HG03135 (cell line): ENCODE measurements at regions not wholly inside any gene's neighbourhood (a gene's known extent, or its start where the extent isn't known, plus 50 kb on each side); places are given as distances from the start of the nearest gene placed in this dataset.
"Not testable (repeated sequence)": the region's sequence is repeated elsewhere in the genome, so short reads cannot be mapped to it uniquely, and the experiment has no call there.

Experiments used
- ATAC-seq: cut with Tn5 transposase; IDR thresholded peaks from one replicate; pipeline ENCODE4 v1.9.1; 2021; ENCODE audit warnings: mild to moderate bottlenecking, moderate library complexity; ENCODE audit not compliant: unreplicated experiment

DNA sequence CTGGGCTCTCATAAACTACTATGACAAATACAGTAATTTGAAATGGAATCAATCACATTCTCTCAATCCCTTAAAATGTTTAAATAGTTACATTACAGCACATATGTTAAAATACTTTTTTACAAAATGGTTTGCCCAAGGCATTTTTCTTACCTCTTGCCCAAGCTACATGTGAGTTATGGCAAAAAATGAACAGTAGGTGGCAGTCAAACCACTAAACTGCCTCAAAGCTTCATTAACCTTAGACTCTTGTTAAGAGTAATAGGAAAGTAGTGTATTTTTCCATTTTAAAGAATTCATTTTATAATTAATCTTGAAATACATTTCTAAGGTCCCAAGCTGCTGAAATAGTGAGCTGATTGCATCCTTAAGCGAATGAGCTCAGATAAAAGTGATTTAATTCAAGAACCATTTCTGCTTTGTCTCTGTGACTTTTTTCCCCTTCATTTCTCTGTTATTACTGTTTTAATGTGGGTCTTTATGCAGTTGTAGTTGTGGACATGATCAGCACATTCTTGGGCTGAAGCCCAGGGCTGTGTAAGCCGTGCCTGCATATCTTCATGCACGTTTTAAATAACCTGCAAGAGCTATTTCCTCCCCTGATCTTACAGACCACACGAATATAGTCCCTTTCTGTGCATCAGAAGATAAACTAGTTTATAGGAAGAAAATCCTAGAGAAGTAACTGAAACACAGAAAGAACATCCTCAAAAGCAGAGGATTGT lies 311.8 kb downstream of the LNPK start:
- ATAC-seq, result no peak

DNA sequence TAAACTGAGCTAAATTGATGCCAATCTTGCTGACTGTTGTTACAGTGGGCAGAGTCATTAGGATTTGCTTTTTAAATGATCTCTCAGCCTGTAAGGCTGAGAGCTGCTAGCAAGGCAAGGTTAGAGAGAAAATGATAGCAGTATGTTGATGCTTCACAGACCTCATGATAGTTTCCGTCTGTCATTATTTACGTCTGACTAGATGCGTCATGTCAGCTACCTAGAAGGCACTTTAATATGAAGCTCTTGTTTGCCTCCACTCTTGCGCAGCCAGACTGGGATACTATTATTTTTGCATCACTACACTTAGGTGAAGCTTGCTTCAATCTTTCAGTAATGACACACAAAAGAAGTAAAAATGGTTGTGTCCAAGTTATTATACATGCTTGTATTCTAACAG lies 313.8 kb downstream of the LNPK start:
- no peak for ATAC-seq

DNA sequence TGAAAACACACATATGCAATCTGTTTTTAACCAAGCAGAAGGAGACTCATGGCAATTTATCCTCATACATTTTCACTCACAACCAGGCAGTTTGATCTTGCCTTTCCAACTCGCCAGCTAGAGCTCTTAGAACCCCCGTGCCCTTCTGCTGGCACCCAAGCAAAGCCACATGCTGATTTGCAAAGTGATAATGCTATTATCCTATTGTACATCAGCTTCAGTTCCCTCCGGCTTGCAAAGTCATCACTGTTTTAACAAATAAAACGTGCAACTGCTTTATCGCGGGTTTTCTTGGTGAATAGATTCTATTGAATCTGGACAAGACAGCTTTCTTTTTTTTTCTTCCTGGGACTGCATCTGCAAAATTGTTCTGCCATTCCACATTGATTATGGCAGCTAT lies 314.6 kb downstream of the LNPK start:
- no peak for ATAC-seq

DNA sequence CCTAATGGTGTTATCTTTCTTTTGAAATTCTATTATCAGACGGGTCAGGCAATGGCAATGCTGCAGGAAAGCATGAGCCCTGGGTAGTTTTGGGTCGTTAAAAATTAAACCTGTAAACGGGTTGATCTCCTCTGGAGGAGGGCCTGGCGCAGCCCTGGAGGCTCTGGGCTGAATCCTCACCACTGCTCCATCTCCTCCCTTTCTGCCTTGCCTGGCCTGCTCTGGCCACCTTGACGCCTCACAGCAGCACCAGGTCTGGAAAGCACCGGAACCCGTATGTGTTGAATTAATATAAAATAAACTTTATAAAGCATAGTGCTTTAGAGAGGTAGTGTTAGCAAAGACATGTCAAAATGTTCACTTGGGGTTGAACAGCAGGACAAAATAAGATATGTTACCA lies 316.1 kb downstream of the LNPK start:
- ATAC-seq, result no peak

DNA sequence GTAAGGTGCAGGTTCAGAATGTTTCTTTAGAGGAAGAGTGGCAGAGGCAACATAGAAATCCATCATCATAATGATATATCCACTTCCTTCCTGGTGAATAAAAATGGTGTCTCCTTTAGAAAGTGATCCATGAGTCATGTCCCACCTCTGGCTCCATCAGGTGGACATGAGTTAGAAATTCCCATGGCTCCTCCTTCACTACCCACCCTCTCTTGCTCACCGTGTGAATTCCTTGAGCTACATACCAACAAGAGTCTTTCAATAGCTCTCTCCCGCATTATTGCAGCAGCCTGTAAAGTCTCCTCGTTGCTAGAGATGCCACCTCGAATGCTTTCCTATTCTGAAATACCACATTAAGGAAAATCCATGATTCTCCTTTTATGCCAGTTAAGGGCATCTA lies 317.6 kb downstream of the LNPK start:
- ATAC-seq, result no peak

DNA sequence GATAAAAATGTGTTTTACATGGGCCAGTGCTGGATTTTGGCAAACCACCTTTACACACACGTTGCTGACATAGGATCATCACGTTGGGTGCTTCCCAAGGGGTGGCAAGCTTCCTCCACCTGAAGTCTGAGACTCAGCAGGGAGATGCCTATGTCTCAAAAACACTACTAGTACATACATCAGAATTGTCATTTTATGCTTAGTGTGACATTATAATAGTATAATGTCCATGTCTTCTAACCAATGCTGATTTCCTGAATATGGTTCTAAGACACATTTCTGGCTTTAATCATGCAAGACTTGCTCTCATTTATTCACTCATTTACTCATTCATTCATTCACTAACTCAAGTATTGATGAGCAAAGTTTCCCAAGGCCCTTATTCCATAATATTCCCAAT lies 322.3 kb downstream of the LNPK start:
- ATAC-seq, result no peak

DNA sequence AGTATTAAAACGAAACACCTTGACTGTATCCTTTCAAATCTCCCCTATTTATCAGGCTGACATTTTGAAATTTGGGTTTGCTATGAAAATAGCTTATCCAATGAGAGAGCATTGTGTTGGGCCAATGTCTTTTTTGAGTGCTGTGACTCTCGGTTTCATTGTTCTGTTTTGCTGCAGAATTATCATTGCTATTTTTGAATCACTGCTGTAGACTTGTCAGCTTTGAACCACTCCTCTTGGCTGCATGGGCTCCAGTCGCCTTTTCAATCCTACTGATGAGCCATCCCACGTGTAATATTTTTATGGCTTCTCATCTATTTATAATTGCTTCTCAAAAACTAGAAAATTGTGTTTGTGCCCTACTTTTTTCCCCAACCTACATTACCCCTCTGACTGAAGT lies 322.8 kb downstream of the LNPK start:
- no peak for ATAC-seq

DNA sequence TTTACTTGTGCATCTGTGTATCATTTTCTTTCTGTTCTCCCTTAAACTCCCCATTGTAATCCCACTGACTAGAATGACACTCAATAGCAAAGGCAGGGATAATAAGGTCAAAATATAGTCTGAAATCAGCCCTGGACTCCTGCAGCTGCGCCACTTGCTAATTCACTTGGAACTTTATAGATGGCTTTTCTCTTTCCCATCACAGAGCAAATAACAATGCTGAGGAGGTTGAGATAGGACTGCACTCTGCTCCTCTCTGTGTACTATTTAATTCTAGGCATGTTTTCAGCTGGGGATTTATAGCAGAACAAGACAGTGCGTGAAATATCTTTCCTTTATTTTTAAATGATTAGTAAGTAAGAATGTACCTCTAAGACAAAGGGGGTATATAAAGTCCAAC lies 324.2 kb downstream of the LNPK start:
- no peak for ATAC-seq

DNA sequence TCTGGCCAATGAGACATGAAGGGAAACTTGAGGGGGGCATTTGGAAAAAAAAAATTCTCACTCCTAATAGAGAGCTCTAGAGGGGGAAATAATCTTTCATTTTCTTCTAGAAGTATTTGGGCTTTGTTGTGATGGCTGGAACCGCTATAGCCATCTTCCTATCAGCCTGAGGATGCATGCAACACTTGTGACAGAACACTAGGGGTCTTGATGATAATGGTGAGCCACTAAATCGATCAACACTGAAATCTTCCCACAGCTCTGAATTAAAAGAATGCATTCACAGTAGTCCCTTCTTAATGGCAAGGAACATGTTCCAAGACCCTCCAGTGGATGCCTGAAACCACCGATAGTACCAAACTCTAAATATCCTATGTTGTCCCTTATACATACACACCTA lies 325.3 kb downstream of the LNPK start:
- ATAC-seq, result no peak

DNA sequence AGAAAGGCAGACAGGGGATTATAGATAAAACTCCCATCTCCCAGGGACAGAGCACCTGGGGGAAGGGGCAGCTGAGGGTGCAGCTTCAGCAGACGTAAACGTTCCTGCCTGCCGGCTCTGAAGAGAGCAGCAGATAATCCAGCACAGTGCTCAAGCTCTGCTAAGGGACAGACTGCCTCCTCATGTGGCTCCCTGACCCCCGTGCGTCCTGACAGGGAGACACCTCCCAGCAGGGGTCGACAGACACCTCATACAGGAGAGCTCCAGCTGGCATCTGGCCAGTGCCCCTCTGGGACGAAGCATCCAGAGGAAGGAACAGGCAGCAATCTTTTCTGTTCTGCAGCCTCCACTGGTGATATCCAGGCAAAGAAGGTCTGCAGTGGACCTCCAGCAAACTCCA lies 333.3 kb downstream of the LNPK start:
- not testable (repeated sequence) for ATAC-seq

DNA sequence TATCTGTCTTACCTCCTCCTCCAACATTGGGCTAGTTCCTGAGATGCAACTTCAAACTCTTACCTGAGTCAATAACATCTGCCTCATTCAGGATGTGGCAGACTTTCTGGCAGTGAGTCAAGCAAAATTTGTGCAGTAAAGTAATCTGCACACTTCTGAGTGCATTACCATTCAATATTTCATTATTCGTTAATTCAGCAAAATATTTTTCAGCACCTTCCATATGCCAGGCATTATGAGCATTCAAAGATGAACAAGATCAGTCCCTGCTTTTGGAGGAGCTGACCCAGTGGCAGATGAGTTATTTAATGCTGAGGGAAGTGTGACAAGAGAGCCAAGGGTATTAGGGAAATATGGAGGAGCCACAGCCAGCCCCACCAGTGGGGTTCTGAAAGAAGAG lies 339.7 kb downstream of the LNPK start:
- ATAC-seq, result no peak

DNA sequence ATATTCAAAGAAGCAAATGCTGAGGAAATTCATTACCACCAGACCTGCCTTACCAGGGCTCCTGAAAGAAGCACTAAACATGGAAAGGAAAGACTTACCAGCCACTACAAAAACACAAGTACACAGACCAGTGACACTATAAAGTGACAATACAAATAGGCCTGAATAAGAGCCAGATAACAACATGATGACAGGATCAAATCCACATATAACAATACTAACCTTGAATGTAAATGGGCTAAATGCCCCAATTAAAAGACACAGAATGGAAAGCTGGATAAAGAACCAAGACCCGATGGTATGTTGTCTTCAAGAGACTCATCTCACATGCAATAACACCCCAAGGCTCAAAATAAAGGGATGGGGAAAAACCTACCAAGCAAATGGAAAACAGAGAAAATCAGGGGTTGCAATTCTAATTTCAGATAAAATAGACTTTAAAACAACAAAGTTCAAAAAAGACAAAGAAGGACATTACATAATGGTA lies 353.4 kb downstream of the LNPK start:
- no peak for ATAC-seq

DNA sequence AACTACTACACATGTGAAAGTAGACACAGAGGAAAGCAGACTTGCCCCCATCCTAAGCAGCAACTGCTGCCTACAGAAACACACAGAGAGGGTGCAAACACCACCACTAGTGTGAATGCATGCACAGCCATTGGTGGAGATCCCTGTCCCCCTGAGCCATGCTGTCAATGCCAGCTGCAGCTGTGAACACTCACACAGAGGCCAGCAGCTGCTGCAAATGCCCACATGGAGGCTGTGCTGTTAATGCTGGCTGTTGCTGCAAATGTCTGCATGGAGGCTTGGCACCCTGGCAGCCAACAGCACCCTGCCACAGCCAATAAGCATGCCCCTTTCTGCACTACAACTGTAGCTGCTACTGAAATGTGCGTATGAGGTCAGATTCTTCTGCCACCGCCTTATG lies 355.0 kb downstream of the LNPK start:
- no peak for ATAC-seq

DNA sequence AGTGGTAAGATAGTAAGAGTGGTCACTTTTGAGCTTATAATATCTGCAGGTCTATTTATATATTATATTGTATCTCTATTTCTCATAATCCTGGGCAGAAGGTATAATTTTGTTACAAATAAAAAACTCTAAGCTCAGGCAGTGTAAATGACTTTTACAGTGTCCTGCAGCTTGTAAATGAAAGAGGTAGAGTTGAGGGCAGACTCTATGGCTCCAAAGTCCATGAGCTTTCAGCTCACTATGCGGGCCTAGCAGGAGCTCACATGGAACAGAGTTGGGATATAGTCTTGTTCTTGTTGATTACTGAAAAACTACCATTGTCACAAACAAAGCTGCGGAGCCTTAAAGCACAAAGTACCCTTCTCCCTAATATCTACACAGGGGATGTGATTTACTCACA lies 361.4 kb downstream of the LNPK start:
- no peak for ATAC-seq

DNA sequence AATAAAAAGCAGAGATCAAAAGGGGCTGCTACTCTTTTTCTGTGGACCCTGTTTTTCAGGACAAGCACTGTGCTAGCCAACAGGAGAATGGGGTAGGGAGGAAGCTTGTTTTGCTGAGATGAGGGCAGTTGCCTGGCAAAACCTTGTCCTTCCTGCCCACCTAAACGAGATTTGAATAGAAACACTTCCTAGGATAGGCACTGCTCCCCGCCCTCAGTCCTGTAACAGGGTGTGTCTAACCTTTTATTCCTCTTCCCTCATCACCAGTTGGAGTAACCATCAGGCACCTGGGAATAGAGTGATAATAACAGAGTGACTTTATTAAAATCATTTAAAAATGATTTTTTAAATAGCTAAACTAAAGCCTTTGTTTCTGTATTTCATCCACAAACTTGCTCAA lies 368.8 kb downstream of the LNPK start:
- ATAC-seq, result no peak

DNA sequence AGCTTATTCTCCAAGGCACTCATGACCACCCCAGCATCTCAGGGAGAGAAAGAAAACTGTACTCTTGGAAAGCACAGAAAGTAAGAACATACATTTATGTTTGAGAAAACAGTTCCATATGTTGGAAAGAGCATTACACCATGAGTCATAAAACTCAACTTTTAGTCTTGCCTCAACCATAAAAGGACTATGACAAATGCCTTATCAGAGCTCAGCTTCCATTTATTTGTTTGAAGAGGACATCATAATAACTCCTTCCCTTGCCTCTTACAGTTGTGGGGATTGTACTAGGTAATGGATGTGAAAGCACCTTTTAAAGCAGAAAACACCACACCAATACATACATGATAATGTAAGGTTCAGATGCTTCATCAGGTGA lies 370.8 kb downstream of the LNPK start:
- ATAC-seq, result no peak

DNA sequence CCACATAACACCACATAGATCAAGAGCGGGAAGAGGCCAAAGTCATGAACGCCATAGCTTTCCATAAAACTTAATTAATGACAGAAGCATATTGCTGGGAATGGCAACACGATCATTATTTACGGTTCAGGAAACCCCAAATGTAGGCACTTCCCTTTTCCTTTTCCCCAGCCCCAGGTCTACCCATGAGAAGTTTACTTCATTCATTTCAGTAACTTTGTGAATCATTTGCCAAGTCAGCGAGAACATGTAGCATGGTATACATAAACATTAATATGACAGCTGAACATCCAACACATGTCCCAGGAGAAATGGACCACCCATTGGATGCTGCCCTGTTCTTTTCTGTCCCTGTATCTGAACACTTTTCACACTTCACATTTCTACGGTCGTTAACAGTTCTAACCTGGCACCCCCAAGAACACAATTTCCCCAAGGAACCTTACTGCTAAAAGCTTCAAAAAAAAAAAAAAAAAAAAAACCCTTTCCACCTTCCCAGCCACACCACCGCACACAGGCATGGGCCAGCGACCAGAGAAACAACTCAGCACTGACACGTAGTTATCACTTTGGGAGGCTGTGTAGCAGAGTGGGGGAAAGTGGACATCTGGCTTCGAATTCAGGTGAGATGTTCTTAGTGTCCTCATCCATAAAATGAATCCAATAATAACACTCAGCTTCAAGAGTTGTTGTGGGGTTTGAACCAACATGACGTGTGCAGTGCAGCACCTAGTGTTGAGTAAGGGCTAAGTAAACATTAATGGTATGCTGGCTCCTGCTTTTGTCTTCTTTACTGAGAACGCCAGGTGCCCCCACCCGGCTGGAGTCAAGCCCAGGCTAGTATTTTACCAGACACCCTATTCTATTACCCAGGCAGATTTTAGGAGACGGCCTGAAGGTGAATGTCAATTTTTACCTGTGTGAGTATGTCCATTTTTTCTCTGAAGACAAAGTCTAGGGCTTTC lies 371.5 kb downstream of the LNPK start:
- ATAC-seq, result no peak

DNA sequence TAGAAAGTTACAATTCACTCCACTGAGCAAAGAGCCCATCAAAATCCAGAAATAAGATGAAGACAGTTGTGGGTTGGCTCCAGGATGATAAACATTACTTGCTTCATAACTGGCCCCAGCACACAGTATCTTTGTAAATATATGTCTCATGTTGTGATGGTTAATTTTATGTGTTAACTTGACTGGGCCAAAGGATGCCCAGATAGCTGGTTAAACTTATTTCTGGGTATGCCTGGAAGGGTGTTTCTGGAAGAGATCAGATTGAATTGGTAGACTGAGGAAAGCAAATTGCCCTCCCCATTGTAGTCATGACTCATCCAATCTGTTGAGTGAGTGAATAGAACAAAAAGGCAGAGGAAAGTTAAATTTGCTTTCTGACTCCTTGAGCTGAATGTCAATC lies 373.8 kb downstream of the LNPK start:
- no peak for ATAC-seq

DNA sequence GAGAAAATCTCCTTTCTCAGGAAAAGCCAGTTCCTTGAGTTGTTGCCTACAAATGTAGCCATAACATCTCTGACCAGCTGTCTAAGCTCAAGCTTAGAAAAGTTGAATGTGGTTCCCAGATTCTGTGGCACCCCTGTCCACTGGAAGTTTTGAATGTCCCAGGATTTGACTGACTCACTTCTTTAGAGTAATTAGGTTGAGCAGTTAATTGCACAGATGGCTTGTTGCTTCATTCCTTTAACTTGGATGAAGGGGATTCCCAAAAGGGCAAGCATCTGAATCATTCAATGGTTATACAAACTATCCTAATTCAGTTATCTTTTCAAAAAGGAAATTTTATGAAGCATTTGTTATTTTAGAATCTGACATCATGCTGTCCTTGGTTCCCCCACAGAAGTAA lies 374.7 kb downstream of the LNPK start:
- ATAC-seq, result no peak

DNA sequence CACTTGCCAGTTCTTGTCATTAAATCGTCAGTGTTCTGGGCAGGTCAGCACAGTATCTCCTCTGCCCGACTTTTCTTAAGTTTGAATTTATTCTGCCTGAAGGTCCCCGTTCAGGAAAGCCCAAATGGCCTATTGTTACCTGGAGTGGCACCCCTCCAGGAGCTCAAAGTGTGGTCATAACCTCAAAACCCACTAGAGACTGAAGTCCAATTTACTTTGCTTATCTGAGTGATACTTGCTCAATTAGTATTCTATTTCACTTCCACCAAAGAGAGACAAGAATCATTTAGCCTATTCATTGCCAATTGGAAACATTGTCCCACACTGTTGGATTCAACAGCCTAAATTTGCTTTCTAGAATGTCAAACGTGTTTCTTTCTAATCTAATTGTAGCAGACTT lies 375.3 kb downstream of the LNPK start:
- no peak for ATAC-seq

DNA sequence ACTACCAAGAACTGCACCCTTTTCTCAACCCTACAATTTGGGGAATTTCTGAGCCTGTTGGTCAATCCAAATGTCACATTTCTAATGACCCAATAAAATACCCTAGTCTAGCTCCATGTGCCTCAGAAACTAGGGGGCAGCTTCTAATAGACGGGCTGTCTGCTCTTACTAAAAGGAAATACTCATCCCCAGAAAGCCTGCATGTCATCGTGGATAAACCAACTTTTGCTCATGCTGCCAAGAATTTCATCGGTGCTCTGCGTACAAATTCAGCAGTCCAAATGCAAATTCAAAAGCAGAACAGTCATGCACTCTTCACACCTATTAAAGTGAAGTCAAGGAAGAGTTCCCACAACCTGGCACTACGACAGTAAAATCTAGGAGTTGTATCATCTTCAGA lies 377.3 kb downstream of the LNPK start:
- ATAC-seq, result no peak

DNA sequence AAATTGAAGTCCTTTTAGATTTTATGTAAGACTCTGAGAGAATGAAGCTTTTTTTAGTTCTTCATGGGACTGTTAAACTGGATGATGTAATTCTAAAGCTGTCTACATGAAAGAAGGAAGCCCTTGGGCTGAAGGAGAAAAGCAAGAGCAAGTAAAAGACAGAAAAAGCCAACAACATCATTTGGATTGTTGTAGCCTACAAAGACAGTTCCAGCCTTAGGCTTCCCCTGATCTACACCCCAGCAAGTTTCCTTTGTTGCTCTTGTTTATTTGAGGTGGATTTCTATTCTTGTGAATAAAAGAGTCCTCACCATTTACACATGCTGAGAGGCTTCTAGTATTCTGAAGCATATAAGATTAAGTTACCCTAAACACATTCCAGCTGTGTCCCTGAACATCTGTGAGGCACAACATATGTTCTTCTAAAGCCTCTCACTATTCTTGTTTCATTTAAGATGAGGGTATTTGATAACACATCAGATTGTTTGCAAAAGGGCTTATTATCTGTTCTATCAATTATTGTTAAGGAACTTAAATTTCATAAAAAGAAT lies 377.8 kb downstream of the LNPK start:
- ATAC-seq, result no peak
